BE2C (cell line): ENCODE measurements at regions not wholly inside any gene's neighbourhood (a gene's known extent, or its start where the extent isn't known, plus 50 kb on each side); places are given as distances from the start of the nearest gene placed in this dataset.

Experiments used
- DNase-seq: peaks from one replicate; pipeline ENCODE4 v3.0.0-alpha.2; 2020
- H3K27me3 ChIP-seq: fragments of 250-450 bp; sonication (Bioruptor Pico); 2 replicates; pipeline ENCODE4 v1.5.1; 2020; ENCODE audit warnings: mild to moderate bottlenecking
- H3K36me3 ChIP-seq: fragments of 250-450 bp; sonication (Bioruptor Pico); 2 replicates; pipeline ENCODE4 v1.5.1; 2020; ENCODE audit warnings: mild to moderate bottlenecking
- H3K4me1 ChIP-seq: fragments of 250-450 bp; sonication (Bioruptor Pico); 2 replicates; pipeline ENCODE4 v1.5.1; 2020
- H3K4me3 ChIP-seq: 2 replicates; pipeline ENCODE4 v1.5.1; 2011; ENCODE audit warnings: low read depth, low read length
- H3K9me3 ChIP-seq: fragments of 250-450 bp; sonication (Bioruptor Pico); 2 replicates; pipeline ENCODE4 v1.5.1; 2020
- CTCF ChIP-seq: IDR thresholded peaks from 2 replicates; pipeline ENCODE4 v1.5.1; 2012; ENCODE audit warnings: mild to moderate bottlenecking, low read depth, low read length

- no peak overlapping the region for H3K4me3 ChIP-seq
- no peaks in the 10 kb centered on the region for H3K27me3 ChIP-seq
- TF ChIP-seq CTCF = no peak
- no peaks in the 10 kb centered on the region for H3K36me3 ChIP-seq
- DNase-seq = no peak
- no peaks in the 10 kb centered on the region for H3K4me1 ChIP-seq
- no peaks in the 10 kb centered on the region for H3K9me3 ChIP-seq
These were observed 130.2 kb upstream of the ANKRD28 start for GRCh38 chr3:15927969-15928368.

- Histone ChIP-seq H3K9me3 (no peaks in the 10 kb centered on the region), H3K4me3 (no peak overlapping the region), H3K4me1 (no peaks in the 10 kb centered on the region), H3K36me3 (no peaks in the 10 kb centered on the region), H3K27me3 (no peaks in the 10 kb centered on the region)
- no peak for TF ChIP-seq CTCF
- DNase-seq = no peak
These were observed 132.3 kb upstream of the ANKRD28 start for GRCh38 chr3:15929944-15930571.

GRCh38 chr3:15932348-15933300 is 134.8 kb upstream of the ANKRD28 start:
- H3K36me3 ChIP-seq = no peaks in the 10 kb centered on the region
- no peaks in the 10 kb centered on the region for H3K9me3 ChIP-seq
- no peak for DNase-seq
- no peaks in the 10 kb centered on the region for H3K4me1 ChIP-seq
- H3K4me3 ChIP-seq = no peak overlapping the region
- H3K27me3 ChIP-seq = no peaks in the 10 kb centered on the region
- TF ChIP-seq CTCF = no peak

- TF ChIP-seq CTCF = no peak
- H3K4me3 ChIP-seq = no peak overlapping the region
- DNase-seq = no peak
- no peaks in the 10 kb centered on the region for H3K4me1 ChIP-seq
- no peaks in the 10 kb centered on the region for H3K27me3 ChIP-seq
- no peaks in the 10 kb centered on the region for H3K36me3 ChIP-seq
- no peaks in the 10 kb centered on the region for H3K9me3 ChIP-seq
These were observed 135.8 kb upstream of the ANKRD28 start for GRCh38 chr3:15933439-15934139.

- DNase-seq = no peak
- Histone ChIP-seq H3K9me3 (no peaks in the 10 kb centered on the region), H3K4me1 (no peaks in the 10 kb centered on the region), H3K36me3 (no peaks in the 10 kb centered on the region), H3K4me3 (no peak overlapping the region), H3K27me3 (no peaks in the 10 kb centered on the region)
- TF ChIP-seq CTCF = no peak
These were observed 136.8 kb upstream of the ANKRD28 start for GRCh38 chr3:15934389-15935195.
